Fibroblast of mammary gland (primary cell): ENCODE measurements at regions not wholly inside any gene's neighbourhood (a gene's known extent, or its start where the extent isn't known, plus 50 kb on each side); places are given as distances from the start of the nearest gene placed in this dataset.
"Not testable (repeated sequence)": the region's sequence is repeated elsewhere in the genome, so short reads cannot be mapped to it uniquely, and the experiment has no call there.

Source experiments
- DNase-seq: peaks from one replicate; pipeline ENCODE4 v3.0.0-alpha.2; 2010; ENCODE audit warnings: low read depth
- H3K4me3 ChIP-seq: 2 replicates; pipeline ENCODE4 v1.5.1; 2011; ENCODE audit warnings: low read depth, mild to moderate bottlenecking, low read length, moderate library complexity; ENCODE audit not compliant: control insufficient read depth
- CTCF ChIP-seq: conservative IDR thresholded peaks from 2 replicates; pipeline ENCODE4 v1.5.1; 2011; ENCODE audit warnings: low read depth, low read length, inconsistent platforms; ENCODE audit not compliant: control insufficient read depth, insufficient read depth

- not testable (repeated sequence) for DNase-seq
These were observed 132.7 kb downstream of the SNX10 start for GRCh38 chr7:26424319-26424718.

GRCh38 chr7:26425655-26426054 lies 134.0 kb downstream of the SNX10 start:
- no peak for DNase-seq
- H3K4me3 ChIP-seq, result no peak overlapping the region
- no peak for TF ChIP-seq CTCF

More at GRCh38 chr7:26424319-26424718, 132.7 kb downstream of the SNX10 start:
- not testable (repeated sequence) for H3K4me3 ChIP-seq

GRCh38 chr7:26426096-26426495 lies 134.4 kb downstream of the SNX10 start:
- DNase-seq, result no peak
- no peak overlapping the region for H3K4me3 ChIP-seq
- TF ChIP-seq CTCF, result no peak

- no peak overlapping the region for H3K4me3 ChIP-seq
- TF ChIP-seq CTCF, result no peak
- no peak for DNase-seq
These were observed 136.9 kb downstream of the SNX10 start for GRCh38 chr7:26428571-26428970.

GRCh38 chr7:26429168-26429567 lies 137.5 kb downstream of the SNX10 start:
- peak; percentile 6 for DNase-seq
- no peak for TF ChIP-seq CTCF
- H3K4me3 ChIP-seq, result no peak overlapping the region

GRCh38 chr7:26434974-26435373 lies 143.3 kb downstream of the SNX10 start:
- TF ChIP-seq CTCF, result no peak
- no peak for DNase-seq
- H3K4me3 ChIP-seq, result no peak overlapping the region

- no peak for DNase-seq
- no peak overlapping the region for H3K4me3 ChIP-seq
- TF ChIP-seq CTCF, result no peak
These were observed 145.4 kb downstream of the SNX10 start for GRCh38 chr7:26437003-26437532.
